ENCODE measurements at regions not wholly inside any gene's neighbourhood (a gene's known extent, or its start where the extent isn't known, plus 50 kb on each side); places are given as distances from the start of the nearest gene placed in this dataset.

- TF ChIP-seq EZH2phosphoT487 (IDR thresholded peaks at IDR 0.05; ENCODE audit: borderline replicate concordance, low read depth), result no peak
- TF ChIP-seq RAD21 (IDR thresholded peaks at IDR 0.05; ENCODE audit: low read length), result no peak
- TF ChIP-seq, protein P1, sequence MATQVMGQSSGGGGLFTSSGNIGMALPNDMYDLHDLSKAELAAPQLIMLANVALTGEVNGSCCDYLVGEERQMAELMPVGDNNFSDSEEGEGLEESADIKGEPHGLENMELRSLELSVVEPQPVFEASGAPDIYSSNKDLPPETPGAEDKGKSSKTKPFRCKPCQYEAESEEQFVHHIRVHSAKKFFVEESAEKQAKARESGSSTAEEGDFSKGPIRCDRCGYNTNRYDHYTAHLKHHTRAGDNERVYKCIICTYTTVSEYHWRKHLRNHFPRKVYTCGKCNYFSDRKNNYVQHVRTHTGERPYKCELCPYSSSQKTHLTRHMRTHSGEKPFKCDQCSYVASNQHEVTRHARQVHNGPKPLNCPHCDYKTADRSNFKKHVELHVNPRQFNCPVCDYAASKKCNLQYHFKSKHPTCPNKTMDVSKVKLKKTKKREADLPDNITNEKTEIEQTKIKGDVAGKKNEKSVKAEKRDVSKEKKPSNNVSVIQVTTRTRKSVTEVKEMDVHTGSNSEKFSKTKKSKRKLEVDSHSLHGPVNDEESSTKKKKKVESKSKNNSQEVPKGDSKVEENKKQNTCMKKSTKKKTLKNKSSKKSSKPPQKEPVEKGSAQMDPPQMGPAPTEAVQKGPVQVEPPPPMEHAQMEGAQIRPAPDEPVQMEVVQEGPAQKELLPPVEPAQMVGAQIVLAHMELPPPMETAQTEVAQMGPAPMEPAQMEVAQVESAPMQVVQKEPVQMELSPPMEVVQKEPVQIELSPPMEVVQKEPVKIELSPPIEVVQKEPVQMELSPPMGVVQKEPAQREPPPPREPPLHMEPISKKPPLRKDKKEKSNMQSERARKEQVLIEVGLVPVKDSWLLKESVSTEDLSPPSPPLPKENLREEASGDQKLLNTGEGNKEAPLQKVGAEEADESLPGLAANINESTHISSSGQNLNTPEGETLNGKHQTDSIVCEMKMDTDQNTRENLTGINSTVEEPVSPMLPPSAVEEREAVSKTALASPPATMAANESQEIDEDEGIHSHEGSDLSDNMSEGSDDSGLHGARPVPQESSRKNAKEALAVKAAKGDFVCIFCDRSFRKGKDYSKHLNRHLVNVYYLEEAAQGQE (IDR thresholded peaks at IDR 0.05; ENCODE audit: low read depth, low read length), result no peak
- TF ChIP-seq YY1 (IDR thresholded peaks at IDR 0.05; ENCODE audit: low read depth), result no peak
- TF ChIP-seq CTCF (IDR thresholded peaks at IDR 0.05), result no peak
- TF ChIP-seq JUND (IDR thresholded peaks at IDR 0.05), result no peak
These were observed 157.7 kb downstream of the RPRM start for GRCh38 chr2:153320879-153321278.
